HG02970 (cell line): ENCODE measurements at regions not wholly inside any gene's neighbourhood (a gene's known extent, or its start where the extent isn't known, plus 50 kb on each side); places are given as distances from the start of the nearest gene placed in this dataset.

Source experiments
- ATAC-seq: cut with Tn5 transposase; IDR thresholded peaks from one replicate; pipeline ENCODE4 v1.9.1; 2021; ENCODE audit warnings: mild to moderate bottlenecking, moderate library complexity, moderate number of reproducible peaks; ENCODE audit not compliant: unreplicated experiment, low FRiP score

DNA sequence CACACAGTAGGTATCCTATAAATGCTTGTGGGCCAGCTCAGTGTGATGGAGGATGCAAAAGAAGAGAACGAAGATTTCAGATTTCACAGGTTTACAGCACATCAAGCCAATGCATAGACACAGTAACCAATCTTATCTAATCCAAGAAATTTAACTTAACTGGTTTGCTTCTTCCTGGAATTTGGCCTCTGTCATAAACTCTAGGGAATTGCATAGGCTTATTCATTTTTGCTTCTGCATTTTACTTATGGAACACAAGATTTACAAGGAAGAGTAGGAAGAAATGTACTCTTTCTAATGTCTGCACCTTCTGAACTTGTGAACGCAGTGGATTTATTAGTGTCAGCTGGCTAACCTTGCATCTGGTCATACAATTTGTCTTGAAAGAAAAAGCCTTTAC is 389.4 kb upstream of the NPVF start:
- ATAC-seq, result no peak

DNA sequence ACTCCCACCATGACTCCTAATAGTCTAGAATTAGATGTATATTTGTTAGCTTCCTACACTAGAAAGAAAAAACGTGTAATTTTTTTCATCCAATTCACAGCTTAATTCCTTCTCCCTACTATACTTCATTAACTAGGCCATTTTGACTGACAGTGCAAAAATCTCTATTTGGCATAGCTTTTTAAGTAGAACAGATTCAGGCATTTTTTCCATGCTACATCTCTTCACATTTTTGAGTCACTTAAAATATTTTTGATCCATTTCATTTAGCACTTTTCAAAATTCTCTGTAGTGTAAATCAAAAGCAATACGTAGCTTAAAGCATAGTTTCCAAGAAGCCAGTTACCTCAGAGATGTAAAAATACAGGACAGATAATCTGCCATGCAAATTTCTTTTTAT is 391.1 kb upstream of the NPVF start:
- ATAC-seq, result no peak

DNA sequence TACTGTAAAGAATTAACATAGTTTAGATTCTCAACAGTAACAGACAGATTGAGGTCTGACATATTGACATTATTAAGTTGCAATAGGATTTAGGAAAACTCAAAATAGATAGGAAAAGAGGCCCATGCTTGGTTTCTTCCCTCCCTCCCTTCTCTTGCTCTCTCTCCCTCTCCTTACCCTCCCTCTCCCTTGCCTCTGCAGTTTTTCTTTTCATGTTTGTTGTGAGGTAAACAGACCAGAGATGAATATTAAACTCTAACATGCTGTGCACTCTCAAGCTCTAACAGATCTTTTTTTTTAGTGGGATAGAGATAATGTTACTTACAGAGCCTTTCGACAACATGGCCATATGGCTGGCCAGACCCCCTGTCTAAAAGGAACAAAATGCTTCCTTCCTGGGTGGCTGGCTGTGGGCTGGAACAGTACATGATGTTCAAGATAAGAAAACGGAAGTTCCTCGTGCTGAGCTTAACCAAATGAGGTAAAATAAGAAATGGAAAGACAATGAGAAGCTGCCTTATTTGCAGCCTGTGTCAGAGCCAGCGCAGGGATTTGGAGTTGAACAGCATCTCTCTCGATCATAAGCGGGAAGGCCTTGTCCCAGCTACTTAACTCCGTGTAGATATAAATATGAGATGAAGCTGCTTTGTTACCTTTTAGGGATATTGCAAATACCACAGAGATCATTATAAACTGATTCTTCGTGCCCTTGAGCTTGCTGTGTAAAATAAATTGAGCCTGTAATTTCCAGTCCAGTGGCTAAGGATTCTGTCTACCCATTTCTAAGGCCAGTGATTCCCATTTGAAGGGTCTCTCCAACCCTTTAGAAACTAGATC is 391.9 kb upstream of the NPVF start:
- ATAC-seq, result no peak

DNA sequence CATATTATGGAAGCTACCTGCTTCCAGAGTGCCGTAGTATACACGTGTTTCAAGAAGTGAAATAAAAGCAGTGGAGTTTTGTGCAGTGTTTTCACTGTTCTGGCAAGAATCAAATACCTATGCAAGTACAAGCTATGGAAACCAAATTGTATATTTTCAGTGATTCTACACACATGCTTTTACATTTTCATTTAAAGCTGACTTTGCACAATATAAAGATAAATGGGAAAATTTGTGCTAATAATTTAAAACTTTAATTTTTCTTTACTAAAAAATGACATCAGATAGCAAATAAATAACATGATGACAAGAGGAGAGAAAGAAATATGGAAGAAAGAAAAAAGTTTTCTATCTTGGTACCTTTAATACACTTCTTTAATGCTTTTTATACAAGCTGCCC is 393.7 kb upstream of the NPVF start:
- no peak for ATAC-seq

DNA sequence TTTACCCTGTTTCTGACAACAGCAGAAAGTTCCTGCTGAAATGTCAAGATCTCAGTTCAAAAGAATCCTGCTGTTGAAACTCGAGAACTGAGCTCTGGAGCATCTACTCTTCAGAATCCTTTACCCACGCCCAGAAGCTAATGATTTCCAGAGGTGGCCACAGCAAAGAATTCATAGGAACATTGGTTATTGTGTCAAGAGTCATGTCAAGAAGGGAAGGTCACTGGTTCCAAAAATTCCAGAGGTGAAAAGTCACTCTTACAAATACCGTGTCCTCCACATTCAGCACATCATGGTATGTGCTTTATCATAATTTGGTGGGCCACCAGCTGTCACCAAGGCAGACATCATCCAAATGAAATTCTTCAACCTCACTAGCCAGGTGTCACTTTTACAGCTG is 394.4 kb upstream of the NPVF start:
- no peak for ATAC-seq

DNA sequence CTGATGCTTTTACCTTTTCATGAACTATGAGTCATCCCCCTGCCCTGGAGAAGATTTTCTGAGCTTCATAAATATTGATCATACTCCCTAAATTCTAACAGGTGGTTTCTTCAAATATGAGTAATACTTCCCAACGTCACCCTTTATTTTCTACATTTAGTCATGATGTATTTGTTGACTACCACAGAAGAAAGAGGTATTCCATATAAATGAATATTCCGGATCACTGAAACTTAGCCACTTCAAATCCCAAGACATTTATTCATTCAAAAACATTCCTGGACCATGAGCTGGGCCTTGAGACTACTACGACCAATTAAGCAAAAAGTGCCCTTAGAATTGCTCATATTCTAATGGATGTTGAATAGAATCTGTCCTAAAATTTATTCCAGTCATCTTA is 395.8 kb upstream of the NPVF start:
- ATAC-seq, result no peak

DNA sequence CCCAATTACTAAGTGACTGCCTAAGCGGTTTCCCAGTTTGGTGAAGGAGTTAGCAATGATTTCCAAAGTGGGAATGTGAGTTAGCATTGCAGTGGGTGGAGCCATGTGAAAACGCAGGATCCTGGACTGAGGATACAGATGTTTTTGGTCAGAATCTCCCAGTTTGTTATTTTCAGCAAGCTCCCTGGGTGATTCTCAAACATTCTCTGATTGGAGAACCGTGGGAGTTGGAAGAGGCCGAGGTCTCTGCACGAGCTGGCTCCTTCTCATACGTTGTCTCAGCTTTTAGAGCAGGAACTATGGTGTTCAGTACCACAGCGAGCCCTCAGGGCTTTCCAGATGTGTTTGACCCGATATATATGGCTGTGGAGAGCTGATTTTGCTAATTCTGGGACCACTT is 396.5 kb upstream of the NPVF start:
- no peak for ATAC-seq

DNA sequence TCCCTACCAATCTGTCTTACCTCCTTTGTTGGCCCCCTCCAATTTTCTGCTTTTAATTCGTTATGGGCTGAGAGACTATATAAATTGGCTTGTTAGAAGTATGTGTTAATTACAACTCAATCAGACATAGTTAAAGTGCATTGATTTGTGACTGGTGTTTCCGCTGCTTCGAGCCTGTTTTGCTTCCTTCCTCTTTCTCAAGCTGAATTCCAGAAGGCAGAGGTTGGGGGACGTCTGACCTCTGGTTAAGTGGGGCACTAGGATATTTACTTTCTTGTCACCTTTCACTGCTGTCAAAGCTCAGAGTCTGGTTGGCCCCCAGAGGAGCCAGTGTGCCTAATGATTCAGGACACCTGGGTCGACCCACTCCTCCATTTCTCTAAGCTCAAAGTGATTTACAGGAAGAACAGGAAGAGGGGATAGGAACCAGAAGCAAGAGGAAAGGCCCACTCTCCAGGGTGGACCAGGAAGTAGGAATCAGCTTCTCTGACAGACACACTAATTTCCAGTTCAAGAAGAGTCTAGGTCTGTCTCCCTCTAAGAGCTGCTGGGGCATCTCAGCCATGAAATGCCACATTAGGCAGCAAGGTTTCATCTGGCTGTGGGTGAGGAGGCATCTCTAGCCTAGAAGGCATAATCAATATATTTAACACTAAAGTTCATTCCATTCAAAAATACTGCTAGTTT is 397.2 kb upstream of the NPVF start:
- no peak for ATAC-seq

DNA sequence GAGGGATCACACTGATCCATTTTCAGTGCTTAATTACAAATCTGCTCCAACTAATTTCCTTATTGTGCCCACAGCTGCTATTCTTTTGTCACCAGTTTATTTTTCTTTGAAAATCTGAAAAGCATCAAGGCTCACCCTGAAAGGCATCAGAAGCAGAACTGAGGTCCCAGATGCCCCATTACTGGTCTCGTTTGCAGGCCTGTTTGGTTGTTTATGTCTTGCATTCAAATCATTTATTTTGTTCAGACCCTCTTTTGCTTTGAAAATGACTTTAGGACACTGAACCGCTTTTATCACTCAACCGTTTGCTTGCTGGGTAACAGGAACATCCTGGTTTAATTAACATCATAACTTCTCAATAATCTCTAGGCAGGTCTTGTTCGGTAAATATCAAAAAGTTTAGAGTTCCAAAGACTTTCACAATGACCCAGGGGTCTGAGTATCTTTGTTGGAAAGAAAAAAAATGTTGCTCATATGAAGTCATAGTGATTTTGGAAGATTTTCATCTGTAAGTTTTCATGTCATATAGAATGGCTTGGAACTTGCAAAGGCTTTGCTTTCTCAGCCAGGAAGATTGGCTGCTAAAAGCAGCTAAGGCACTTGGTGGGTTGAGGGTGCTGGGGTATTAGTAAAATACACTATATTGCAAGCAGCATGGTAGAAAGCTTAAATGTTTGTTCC is 398.3 kb upstream of the NPVF start:
- no peak for ATAC-seq

DNA sequence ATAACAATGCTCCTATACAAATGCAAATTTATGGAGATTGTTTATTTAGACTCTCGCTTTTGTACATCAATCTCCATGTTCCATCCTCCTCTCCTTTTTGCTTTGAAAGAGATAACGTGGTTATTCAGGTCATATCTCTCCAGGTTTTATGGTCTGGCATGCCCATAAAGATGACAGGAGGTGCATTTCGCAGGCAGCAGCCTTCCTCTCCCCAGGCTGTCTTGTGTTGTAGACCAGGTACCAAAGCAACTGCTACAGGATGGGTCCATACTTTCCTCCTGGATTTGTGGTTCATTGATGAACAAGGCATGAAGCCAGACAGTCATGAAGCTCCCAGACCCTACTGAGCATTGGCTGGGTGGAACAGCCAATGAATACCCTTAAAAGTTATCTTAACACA is 400.2 kb upstream of the NPVF start:
- ATAC-seq, result no peak

DNA sequence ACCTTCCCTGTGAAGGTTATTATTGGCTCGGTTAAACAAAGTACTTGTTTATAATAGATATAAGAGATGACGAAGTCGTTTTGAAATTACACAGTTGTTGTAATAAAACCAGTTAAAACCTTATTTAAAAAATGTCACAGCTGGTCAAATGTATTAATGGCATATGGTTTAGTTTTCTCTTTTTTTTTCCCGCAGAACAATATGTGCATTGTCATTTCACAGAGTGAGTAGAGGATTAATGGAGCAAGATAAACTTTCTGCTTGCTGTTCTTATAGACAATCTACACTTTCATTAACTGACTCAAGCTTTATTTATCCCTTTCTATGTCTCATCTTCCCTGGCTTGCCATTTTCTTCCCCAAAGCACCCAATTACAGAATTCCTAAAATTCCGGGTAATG is 404.3 kb upstream of the NPVF start:
- ATAC-seq, result no peak

DNA sequence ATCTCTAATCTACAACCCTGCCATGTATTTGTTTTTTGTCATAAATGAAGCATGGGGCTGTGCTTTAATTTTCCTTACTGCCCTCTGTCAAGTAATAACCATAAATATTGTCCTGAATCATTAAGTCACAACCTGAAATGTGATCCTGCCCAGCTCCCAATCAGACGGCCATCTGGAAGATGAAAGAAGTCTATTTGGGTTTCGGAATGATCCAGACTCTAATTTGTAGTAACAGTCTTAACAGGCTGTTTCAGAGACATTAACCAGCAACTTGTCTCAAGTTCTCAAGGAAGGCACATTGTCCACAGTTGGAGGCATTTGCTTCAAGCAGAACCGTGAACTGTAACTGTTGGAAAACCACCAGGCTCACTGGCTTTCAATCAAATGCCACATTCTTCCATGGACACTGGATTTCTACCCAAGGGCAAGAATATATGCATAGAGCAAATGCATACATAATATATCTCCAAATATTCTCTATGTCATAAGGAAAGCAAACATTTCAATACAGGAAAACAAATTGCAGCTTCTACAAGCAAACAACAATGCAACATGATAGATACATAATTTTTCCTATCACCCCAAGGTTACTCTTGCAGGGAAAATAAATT is 405.2 kb upstream of the NPVF start:
- ATAC-seq, result no peak

DNA sequence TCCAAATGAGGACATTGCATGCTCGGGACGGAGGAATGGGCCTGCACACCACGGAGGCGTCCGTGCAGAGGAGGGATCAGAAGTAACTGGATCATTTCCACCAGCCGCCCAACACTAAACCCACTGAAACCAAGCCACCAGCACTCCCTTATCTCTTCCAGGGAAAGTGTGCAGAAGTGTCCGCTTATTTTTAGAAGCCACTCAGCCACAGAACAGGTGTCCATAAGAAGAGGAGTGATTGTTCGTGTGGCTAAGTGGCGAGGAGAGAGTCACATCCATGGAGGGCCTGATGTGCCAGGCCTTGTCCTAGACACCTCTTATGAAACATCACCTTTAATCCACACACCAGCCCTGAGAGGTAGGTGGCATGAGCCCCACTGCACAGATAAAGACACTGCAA is 407.9 kb upstream of the NPVF start:
- ATAC-seq, result no peak

DNA sequence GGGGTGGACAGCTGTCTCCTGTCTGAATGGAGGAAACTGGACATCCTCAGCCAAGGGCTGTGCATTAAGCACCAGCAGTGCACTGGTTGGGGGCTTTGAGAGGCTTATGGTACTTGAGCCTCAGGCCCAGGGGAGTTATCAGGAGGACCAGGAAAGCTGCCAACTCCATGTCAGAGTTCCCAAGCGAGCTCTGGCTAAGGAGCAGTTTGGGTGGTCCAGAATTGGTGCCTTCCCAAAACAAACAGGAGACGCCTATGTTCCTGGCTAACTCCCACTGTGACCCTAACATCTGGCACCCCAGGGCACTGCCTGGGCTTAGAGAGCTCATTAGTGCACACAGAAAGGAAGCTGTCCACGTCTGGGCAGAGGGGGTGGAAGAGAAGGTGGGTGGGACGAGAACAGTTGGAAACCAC is 408.6 kb upstream of the NPVF start:
- no peak for ATAC-seq

DNA sequence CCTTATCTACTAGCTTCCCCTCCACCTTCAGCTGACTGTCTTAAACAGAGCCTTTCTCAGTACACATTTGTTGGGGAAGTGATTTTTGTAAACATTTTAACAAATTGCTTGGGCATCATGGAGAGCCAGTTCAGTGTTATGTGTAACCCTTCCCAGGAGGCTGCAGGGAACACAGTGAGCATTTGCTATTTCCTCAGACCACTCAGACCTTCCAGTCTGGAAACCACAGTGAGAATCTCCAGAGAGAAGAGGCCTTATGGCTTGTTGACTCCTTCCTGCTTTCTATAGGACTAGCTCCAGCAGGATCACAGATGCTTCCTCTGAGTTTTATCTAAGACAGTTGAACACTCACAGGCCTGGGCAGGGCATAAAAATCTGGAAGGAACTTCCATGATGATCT is 409.8 kb upstream of the NPVF start:
- ATAC-seq, result no peak

DNA sequence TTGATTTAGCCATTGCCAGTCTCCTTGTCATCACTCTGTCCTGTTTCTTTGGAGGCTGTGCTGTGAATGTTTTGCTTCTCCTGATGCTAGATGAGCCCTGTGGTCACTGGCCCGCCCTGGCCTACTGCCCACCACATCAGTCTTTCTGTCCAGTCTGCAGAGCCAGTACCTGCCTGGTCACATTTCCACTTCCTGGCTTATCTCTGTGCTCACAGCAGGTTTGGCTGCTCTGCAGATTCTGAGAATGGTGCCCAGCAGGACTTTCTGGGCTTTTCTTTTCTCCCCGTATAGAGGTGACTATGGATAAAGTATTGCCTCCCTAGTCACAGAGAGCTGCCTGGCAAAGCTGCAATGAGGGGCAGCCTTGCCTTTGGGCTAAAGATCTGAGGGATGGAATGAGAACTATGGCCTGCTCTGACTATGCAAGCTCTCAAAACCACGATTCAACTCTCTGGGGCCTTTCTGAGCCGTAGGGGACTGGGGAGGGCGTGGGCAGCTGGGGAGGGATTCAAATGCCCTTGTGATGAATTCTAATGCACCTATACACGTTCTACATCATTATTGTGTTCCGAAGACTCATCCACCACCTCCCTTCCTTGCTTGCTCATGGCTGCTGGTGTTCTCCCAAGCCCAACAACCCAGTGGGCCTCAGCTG is 410.4 kb upstream of the NPVF start:
- ATAC-seq, result no peak

DNA sequence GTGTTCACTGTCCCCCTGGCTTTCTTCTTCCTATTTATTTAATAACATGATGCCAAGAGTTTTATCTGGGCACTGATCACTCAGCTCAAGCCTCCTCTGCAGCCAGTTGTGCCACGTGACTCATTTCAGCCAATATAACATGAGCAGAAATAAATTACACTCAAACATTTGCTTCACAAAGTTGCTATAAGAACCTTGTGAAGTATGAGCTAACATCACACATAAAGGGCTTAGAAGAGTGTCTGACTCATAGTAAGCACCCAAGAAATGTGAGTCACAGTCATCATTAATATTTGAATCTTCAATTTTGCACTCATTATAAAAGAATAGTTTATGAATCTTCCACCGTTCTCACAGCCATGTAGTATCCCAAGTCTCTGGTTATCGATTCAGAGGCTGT is 414.6 kb upstream of the NPVF start:
- no peak for ATAC-seq

DNA sequence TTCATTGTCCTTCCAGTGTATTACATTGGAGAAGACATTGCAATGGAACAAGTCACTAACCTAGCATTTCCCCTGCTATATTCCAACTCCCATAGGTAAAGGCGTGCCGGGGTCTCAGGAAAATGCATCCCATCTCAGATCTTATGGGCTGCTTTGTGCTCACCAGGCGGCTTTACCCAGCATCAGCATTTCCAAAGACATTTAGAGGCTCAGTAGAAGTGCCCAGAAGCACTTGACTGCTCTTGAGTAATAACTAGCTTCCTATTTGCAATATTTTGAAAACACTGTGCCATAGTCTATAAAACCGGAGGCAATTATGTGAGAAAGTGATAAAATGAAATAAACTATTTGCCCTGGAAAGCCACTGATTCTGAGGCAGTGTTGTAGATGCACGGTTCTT is 415.0 kb upstream of the NPVF start:
- ATAC-seq, result no peak

DNA sequence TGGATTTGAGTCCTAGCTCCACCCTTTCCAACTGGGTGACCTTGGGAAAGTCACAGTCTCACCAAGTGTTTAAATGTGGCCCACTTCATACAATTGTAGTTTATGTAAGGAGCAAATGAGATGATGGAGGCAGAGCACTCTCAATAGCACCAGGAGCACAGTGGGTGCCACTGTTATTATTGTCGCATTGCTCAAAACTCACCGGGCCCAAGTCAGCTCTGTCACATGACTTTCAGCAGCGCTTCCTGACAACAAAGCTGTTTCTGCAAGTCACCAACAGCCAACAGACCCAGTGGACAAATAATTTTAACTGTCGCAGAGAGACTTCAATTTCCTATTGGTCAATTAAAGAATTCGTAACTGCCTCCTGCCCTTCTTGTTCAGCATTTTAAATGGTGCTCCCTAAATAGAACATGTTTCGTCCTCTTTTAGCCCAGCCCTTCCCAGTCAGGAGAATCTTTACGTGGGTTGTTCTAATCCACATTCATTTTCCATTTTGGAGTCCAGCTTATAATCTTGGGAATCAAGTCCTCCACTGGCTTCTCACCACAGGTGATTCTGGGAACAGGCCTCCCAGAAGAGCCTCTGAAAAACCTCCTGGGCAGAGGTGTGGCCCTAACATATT is 415.6 kb upstream of the NPVF start:
- ATAC-seq, result no peak

DNA sequence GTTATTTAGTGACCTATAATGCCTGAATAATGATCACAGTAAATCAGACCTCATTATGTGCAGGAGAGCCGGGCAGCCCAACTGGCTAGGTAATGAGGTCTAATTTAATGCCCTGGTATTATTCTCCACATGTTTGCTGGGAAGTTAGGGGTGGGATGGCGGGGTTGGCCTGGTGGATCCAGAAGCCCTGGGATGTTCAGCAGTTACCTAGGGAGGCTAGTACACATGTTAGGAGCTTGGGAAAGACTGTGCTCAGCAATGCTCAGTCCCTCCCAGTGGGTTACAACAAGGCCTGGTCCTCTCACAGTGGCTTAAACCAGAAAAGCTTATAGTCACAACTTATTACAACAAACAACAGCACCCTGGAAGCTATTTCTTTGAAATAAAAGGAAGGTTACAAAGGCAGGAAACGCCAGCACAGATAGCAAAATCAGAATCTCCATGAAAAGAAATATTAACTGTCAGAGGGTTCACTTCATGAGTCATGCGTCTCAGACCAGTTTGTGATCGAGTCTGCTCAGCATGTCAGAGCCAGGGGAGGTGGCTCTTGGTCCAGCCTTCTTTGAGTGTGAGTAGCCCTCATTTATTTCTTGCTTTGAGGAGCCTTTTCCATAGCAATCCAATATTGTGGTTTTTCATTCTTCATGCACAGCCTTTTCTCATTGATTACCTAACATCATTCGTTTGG is 418.6 kb upstream of the NPVF start:
- ATAC-seq, result no peak
